Fibroblast of skin of back (primary cell): ENCODE measurements at regions not wholly inside any gene's neighbourhood (a gene's known extent, or its start where the extent isn't known, plus 50 kb on each side); places are given as distances from the start of the nearest gene placed in this dataset.
A peak's percentile ranks its signal among the peaks of the same experiment; 100 is the strongest.

Experiments used
- DNase-seq: peaks from one replicate; pipeline ENCODE4 v3.0.0-alpha.2; 2013

GRCh38 chr5:74013222-74013621 lies 387.2 kb downstream of the ARHGEF28 start:
- no peak for DNase-seq

- peak; percentile 34 for DNase-seq
These were observed 383.5 kb downstream of the ARHGEF28 start for GRCh38 chr5:74009502-74009901.

GRCh38 chr5:74007193-74007592 lies 381.2 kb downstream of the ARHGEF28 start:
- no peak for DNase-seq

GRCh38 chr5:73999297-73999696 lies 373.3 kb downstream of the ARHGEF28 start:
- DNase-seq: no peak

- no peak for DNase-seq
These were observed 372.5 kb downstream of the ARHGEF28 start for GRCh38 chr5:73998489-73998888.

GRCh38 chr5:73997960-73998359 lies 372.0 kb downstream of the ARHGEF28 start:
- no peak for DNase-seq

- no peak for DNase-seq
These were observed 370.3 kb downstream of the ARHGEF28 start for GRCh38 chr5:73996151-73996755.

GRCh38 chr5:73994963-73995362 lies 369.0 kb downstream of the ARHGEF28 start:
- DNase-seq: no peak
